Esophagus squamous epithelium (tissue), 4 donors: ENCODE measurements at regions not wholly inside any gene's neighbourhood (a gene's known extent, or its start where the extent isn't known, plus 50 kb on each side); places are given as distances from the start of the nearest gene placed in this dataset.

Source experiments
- POLR2A ChIP-seq, 4 donors: fragments of 450-650 bp; IDR thresholded peaks; one replicate each; pipeline ENCODE4 v1.6.1; 2017; ENCODE audit warnings: antibody characterized with exemption in 4 of 4, mild to moderate bottlenecking in 4 of 4, moderate library complexity in 3 of 4
- TF ChIP-seq, protein P1 (sequence below), 6 experiments: fragments of 450-650 bp in 4 of 6; fragments of 200-600 bp in 2 of 6; sonication (generic) in 2 of 6; IDR thresholded peaks; one replicate each; pipeline ENCODE4 v1.5.1; 2016 to 2019; ENCODE audit warnings: antibody characterized with exemption in 6 of 6, mild to moderate bottlenecking in 4 of 6, moderate library complexity in 4 of 6

DNA sequence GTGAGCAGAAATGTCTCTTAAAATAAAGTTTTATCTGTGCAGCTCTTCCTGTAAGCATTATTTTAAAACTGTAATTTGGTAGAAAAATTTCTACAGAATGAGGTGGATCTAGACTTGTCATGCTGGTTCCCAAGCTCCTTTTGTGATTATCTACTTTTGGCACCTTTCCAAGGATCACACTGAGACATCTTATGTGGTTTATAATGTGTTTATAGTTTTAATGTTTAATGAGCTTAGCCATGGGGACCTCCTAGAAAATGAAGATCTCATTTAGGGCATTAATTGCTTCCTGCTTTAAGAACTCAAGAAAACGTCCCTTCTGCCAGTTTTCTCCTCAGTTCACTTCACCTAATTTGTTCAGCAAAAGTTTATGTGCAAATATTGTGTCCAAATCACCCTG lies 468.4 kb downstream of the SUCLG1 start:
- TF ChIP-seq, protein P1, sequence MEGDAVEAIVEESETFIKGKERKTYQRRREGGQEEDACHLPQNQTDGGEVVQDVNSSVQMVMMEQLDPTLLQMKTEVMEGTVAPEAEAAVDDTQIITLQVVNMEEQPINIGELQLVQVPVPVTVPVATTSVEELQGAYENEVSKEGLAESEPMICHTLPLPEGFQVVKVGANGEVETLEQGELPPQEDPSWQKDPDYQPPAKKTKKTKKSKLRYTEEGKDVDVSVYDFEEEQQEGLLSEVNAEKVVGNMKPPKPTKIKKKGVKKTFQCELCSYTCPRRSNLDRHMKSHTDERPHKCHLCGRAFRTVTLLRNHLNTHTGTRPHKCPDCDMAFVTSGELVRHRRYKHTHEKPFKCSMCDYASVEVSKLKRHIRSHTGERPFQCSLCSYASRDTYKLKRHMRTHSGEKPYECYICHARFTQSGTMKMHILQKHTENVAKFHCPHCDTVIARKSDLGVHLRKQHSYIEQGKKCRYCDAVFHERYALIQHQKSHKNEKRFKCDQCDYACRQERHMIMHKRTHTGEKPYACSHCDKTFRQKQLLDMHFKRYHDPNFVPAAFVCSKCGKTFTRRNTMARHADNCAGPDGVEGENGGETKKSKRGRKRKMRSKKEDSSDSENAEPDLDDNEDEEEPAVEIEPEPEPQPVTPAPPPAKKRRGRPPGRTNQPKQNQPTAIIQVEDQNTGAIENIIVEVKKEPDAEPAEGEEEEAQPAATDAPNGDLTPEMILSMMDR (IDR thresholded peaks at IDR 0.05): no peak
- TF ChIP-seq POLR2A (IDR thresholded peaks at IDR 0.05): no peak
